GM12872 (cell line): ENCODE measurements at regions not wholly inside any gene's neighbourhood (a gene's known extent, or its start where the extent isn't known, plus 50 kb on each side); places are given as distances from the start of the nearest gene placed in this dataset.

Source experiments
- TF ChIP-seq, protein P1 (sequence below): IDR thresholded peaks from 3 replicates; pipeline ENCODE4 v1.5.1; 2011; ENCODE audit warnings: low read depth, mild to moderate bottlenecking, low read length, moderate library complexity; ENCODE audit not compliant: insufficient read depth

DNA sequence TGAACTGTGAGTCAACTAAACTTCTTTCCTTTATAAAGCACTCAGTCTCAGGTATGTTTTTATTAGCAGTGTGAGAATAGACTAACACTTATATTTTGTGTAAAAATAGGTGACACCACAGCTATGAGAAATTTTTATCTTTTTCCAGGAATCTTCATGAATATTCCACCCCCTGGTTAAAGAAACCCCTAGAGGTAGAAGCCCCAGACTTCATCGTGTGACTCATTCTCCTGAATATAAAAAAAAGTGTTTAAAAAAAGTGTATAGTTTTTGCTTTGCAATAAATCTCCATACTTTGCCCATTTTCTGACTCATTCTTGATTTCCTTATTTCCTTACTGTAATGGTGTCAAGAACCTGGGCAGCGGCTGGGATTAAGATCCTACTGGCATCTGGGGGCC is 667.6 kb upstream of the CELF2 start:
- TF ChIP-seq, protein P1, sequence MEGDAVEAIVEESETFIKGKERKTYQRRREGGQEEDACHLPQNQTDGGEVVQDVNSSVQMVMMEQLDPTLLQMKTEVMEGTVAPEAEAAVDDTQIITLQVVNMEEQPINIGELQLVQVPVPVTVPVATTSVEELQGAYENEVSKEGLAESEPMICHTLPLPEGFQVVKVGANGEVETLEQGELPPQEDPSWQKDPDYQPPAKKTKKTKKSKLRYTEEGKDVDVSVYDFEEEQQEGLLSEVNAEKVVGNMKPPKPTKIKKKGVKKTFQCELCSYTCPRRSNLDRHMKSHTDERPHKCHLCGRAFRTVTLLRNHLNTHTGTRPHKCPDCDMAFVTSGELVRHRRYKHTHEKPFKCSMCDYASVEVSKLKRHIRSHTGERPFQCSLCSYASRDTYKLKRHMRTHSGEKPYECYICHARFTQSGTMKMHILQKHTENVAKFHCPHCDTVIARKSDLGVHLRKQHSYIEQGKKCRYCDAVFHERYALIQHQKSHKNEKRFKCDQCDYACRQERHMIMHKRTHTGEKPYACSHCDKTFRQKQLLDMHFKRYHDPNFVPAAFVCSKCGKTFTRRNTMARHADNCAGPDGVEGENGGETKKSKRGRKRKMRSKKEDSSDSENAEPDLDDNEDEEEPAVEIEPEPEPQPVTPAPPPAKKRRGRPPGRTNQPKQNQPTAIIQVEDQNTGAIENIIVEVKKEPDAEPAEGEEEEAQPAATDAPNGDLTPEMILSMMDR, result no peak

DNA sequence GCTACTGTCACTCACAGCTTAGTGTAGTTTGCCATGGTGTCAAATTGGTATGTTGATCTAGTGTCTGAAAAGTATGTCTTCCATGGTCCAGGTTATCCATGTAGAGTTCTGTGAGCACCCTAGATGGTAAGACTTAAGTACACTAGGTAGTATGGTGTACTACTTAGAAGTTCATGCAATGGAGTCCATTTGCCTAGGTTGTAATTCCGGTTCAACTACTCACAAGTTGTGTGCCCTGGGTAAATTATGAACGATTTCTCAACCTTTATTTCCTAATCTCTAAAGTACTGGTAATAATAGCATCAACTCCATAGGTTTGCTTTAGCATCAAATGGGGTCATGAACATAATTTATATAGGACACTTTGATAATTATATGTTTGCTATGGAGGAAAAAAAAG is 666.2 kb upstream of the CELF2 start:
- TF ChIP-seq, protein P1, result no peak

DNA sequence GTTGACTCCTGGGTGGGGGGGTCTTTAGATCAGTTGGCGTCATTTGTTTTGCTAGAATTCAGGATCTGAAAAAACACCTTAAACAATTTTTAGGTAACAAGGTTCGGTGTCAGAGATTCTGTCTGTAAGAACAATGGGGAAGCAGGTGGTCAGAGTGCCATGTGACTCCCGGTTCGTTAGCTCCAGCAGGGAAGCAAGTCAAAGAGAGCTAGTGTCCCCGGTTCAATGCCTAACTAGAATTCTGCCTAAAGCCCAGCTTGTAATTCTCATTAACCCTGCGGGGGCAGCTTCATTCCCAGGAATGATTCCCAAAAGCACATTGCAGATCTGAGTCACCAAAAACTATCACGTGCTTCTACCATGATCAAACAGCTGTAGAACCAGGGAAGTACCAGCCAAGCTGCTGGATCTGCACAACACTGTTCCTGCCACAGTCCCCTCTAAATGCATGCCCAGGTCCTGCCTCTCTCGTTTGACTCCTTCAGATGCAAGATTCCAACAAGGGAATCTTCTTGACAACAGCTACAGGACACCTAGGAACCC is 664.3 kb upstream of the CELF2 start:
- TF ChIP-seq, protein P1, result no peak

DNA sequence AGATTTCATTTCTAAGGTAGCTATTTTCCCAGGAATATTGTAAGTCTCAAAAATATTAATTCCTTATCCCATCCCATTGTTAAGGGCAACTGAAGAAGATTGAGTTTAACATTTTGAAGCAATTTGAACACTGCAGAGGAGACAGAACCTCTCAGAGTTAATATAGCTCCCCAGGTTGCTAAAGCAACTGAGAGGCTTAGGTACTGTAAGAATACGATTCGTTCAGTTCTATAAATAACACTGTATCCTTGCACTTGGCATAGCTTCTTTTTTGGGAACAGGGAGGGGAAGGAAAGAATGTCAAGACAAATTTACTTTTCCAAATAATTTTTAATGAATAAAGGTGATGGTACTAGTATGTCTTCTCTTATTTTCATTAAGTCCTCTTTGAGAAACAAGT is 658.4 kb upstream of the CELF2 start:
- TF ChIP-seq, protein P1, result no peak

DNA sequence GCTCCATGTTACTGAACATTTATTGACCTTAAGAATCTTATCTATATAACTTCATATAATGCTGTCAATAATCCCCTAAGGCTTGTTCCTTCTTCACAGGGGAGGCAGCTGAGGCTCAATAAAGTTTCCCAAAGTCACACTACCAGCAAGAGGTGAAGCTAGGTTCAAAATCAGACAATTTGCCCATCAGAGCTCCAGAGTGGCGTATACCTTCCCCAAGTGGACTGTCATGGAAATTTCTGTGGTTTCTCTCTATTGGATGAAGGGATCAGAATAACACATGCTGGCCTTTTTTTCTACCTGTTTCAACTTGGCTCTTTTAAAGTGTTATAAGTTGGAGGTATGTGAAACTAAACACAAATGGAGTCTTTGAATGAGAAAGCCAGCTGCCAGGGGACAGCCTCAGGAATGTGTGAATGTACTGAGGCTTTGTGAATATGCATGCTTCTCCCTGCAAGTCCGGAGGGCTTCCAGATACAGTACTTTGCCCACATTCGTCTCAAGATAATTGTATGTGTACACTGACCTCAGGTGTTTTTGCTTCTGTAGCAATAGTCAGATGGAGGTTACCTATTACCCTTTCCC is 656.3 kb upstream of the CELF2 start:
- TF ChIP-seq, protein P1, result no peak

DNA sequence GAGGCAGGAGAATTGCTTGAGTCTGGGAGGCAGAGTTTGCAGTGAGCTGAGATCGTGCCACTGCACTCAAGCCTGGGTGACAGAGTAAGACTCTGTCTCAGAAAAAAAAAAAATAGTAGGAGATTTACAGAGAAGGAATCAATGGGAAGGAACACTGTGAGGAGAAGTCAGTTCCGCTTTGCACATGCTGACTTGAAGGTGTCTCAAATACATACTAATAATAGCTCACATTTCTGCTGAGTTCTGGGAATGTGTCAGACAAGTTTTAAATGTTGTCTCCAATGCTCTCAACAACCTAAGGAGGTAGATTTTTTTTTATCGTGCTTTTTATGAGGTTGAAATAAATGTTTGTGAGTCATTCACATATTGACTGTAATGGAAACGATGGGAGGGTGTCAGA is 654.9 kb upstream of the CELF2 start:
- TF ChIP-seq, protein P1, result no peak

DNA sequence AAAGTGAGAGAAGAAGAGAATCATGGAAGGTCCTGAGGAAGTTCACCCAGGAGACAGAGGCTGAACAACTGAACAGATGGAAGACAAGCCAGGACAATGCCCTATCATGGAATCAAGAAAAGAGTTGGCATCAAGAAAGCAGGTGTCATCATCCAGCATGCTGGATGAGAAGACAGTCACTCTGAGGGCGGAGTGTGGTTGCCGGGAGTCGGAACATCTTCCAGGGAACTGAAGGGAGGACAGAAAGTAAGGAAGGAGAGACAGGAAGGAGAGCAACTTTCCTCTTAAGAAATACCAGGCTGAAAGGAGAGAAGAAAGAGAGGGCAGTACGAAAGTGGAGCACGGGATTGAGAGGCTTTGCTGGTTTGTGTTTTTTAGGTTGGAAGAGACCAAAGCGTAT is 654.5 kb upstream of the CELF2 start:
- TF ChIP-seq, protein P1, result no peak
